AG09309 (cell line): ENCODE measurements at regions not wholly inside any gene's neighbourhood (a gene's known extent, or its start where the extent isn't known, plus 50 kb on each side); places are given as distances from the start of the nearest gene placed in this dataset.

ENCODE experiments used
- DNase-seq: peaks from one replicate; pipeline ENCODE4 v3.0.0-alpha.2; 2010; ENCODE audit warnings: low read depth
- H3K4me3 ChIP-seq: 2 replicates; pipeline ENCODE4 v1.5.1; 2011; ENCODE audit warnings: mild to moderate bottlenecking, low read depth, low read length, moderate library complexity; ENCODE audit not compliant: control insufficient read depth
- CTCF ChIP-seq: IDR thresholded peaks from 2 replicates; pipeline ENCODE4 v1.5.1; 2011; ENCODE audit warnings: mild to moderate bottlenecking, low read depth, low read length, inconsistent platforms; ENCODE audit not compliant: insufficient read depth, control insufficient read depth; ENCODE audit errors: missing control alignments

- no peak for TF ChIP-seq CTCF
- DNase-seq: no peak
- H3K4me3 ChIP-seq: no peak overlapping the region
Observed at GRCh38 chr4:156553659-156554058, 417.9 kb downstream of the PDGFC start.

GRCh38 chr4:156547891-156548290 lies 423.7 kb downstream of the PDGFC start:
- no peak for TF ChIP-seq CTCF
- no peak overlapping the region for H3K4me3 ChIP-seq
- no peak for DNase-seq

- no peak for TF ChIP-seq CTCF
- H3K4me3 ChIP-seq: no peak overlapping the region
- DNase-seq: peak; percentile 77
Observed at GRCh38 chr4:156547439-156547838, 424.2 kb downstream of the PDGFC start.

GRCh38 chr4:156545003-156545785 lies 426.4 kb downstream of the PDGFC start:
- no peak for TF ChIP-seq CTCF
- DNase-seq: no peak

GRCh38 chr4:156539376-156539775 lies 432.2 kb downstream of the PDGFC start:
- TF ChIP-seq CTCF: no peak
- H3K4me3 ChIP-seq: no peak overlapping the region
- no peak for DNase-seq

More at GRCh38 chr4:156545003-156545785, 426.4 kb downstream of the PDGFC start:
- H3K4me3 ChIP-seq: no peak overlapping the region

DNA sequence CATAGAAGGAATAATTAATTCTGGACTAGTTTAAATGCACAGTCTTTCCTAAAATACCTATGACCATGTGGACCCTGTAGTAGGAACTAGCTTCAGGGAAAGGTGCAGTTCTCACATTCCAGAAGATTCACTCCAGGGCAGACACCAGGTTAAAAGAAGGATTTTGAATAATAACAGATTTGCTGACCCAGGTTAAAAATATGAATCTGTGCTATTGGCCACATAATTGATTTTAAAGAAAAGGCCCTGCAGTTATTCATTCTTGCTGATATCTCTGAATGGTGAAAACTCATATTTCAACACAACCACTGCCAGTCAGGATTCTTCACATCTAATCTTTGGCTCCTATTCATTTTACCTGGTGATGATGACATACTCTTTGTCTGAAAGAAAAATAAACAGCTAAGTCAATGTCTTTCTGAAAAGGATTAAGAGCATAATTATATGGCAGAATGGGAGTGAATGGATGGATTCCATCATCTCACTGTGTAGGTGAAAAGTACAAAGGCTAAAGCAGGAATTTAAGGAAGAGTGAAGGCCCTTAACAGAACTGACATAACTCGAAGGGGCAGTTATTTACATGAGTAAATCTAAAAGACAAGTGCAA lies 432.8 kb downstream of the PDGFC start:
- H3K4me3 ChIP-seq: no peak overlapping the region
- TF ChIP-seq CTCF: no peak
- DNase-seq: no peak
